Osteocyte (in vitro differentiated cells): ENCODE measurements at regions not wholly inside any gene's neighbourhood (a gene's known extent, or its start where the extent isn't known, plus 50 kb on each side); places are given as distances from the start of the nearest gene placed in this dataset.

Source experiments
- DNase-seq: peaks from one replicate; pipeline ENCODE4 v3.0.0; 2021; ENCODE audit warnings: mixed read lengths; ENCODE audit not compliant: unreplicated experiment; ENCODE audit errors: extremely low spot score
- H3K27ac Mint-ChIP-seq: one replicate; pipeline ENCODE4 v1.8.0; 2021; ENCODE audit warnings: mild to moderate bottlenecking, mixed read lengths; ENCODE audit not compliant: unreplicated experiment
- H3K27me3 Mint-ChIP-seq: one replicate; pipeline ENCODE4 v1.8.0; 2021; ENCODE audit warnings: mixed read lengths; ENCODE audit not compliant: unreplicated experiment
- H3K36me3 Mint-ChIP-seq: one replicate; pipeline ENCODE4 v1.8.0; 2021; ENCODE audit warnings: mixed read lengths; ENCODE audit not compliant: unreplicated experiment
- H3K4me1 Mint-ChIP-seq: one replicate; pipeline ENCODE4 v1.8.0; 2021; ENCODE audit warnings: mixed read lengths; ENCODE audit not compliant: unreplicated experiment
- H3K4me3 Mint-ChIP-seq: one replicate; pipeline ENCODE4 v1.8.0; 2021; ENCODE audit warnings: mild to moderate bottlenecking, moderate library complexity, mixed read lengths; ENCODE audit not compliant: unreplicated experiment
- H3K9me3 Mint-ChIP-seq: one replicate; pipeline ENCODE4 v1.8.0; 2021; ENCODE audit warnings: mixed read lengths; ENCODE audit not compliant: unreplicated experiment
- CTCF ChIP-seq: fragments of 200-600 bp; sonication (generic); IDR thresholded peaks from 2 replicates; pipeline ENCODE4 v1.5.0; 2021; ENCODE audit warnings: antibody characterized with exemption, mild to moderate bottlenecking, moderate library complexity

GRCh38 chr1:214954617-214954949, 128.0 kb upstream of the KCNK2 start:
- H3K36me3 Mint-ChIP-seq, result peaks cover 2% of the 10 kb centered on the region

GRCh38 chr1:214957330-214958137, 125.0 kb upstream of the KCNK2 start:
- H3K36me3 Mint-ChIP-seq, result peaks cover 2% of the 10 kb centered on the region
- H3K27ac Mint-ChIP-seq, result peak overlapping the region; percentile 49
- no peak for DNase-seq
- peaks cover 23% of the 10 kb centered on the region for H3K9me3 Mint-ChIP-seq
- H3K27me3 Mint-ChIP-seq, result no peaks in the 10 kb centered on the region
- TF ChIP-seq CTCF, result no peak
- H3K4me3 Mint-ChIP-seq, result no peak overlapping the region
- peaks cover 14% of the 10 kb centered on the region for H3K4me1 Mint-ChIP-seq

More at GRCh38 chr1:214954617-214954949, 128.0 kb upstream of the KCNK2 start:
- Mint-ChIP-seq H3K4me3 (no peak overlapping the region), H3K27me3 (no peaks in the 10 kb centered on the region), H3K27ac (no peak overlapping the region), H3K4me1 (peaks cover 14% of the 10 kb centered on the region), H3K9me3 (peaks cover 10% of the 10 kb centered on the region)
- no peak for DNase-seq
- no peak for TF ChIP-seq CTCF

- H3K27ac Mint-ChIP-seq, result no peak overlapping the region
- peaks cover 2% of the 10 kb centered on the region for H3K36me3 Mint-ChIP-seq
- H3K9me3 Mint-ChIP-seq, result peaks cover 23% of the 10 kb centered on the region
- H3K4me3 Mint-ChIP-seq, result no peak overlapping the region
- TF ChIP-seq CTCF, result no peak
- H3K27me3 Mint-ChIP-seq, result no peaks in the 10 kb centered on the region
- peaks cover 14% of the 10 kb centered on the region for H3K4me1 Mint-ChIP-seq
- DNase-seq, result no peak
Measured at GRCh38 chr1:214958486-214958885, 124.1 kb upstream of the KCNK2 start.

GRCh38 chr1:214966346-214966745, 116.2 kb upstream of the KCNK2 start:
- H3K36me3 Mint-ChIP-seq, result no peaks in the 10 kb centered on the region

More at GRCh38 chr1:214966346-214966745, 116.2 kb upstream of the KCNK2 start:
- TF ChIP-seq CTCF, result no peak
- no peak overlapping the region for H3K27ac Mint-ChIP-seq
- no peak overlapping the region for H3K4me3 Mint-ChIP-seq
- H3K27me3 Mint-ChIP-seq, result no peaks in the 10 kb centered on the region
- H3K9me3 Mint-ChIP-seq, result peaks cover 5% of the 10 kb centered on the region
- peaks cover 10% of the 10 kb centered on the region for H3K4me1 Mint-ChIP-seq
- DNase-seq, result no peak
